NCI-H345 treated with DMSO at 0.1 percent for 48 hours (cell line): ENCODE measurements at regions not wholly inside any gene's neighbourhood (a gene's known extent, or its start where the extent isn't known, plus 50 kb on each side); places are given as distances from the start of the nearest gene placed in this dataset.

Experiments used
- DNase-seq: peaks from one replicate; lab custom pipeline; 2025; ENCODE audit not compliant: unreplicated experiment; lab: John Stamatoyannopoulos, UW

GRCh38 chr1:199675937-199676336 lies 351.6 kb upstream of the NR5A2 start:
- no peak for DNase-seq

- no peak for DNase-seq
Measured at GRCh38 chr1:199678771-199679170, 348.7 kb upstream of the NR5A2 start.

GRCh38 chr1:199682081-199682480 lies 345.4 kb upstream of the NR5A2 start:
- no peak for DNase-seq

- peak; percentile 72 for DNase-seq
Measured at GRCh38 chr1:199684686-199685273, 342.7 kb upstream of the NR5A2 start.

GRCh38 chr1:199685369-199685768 lies 342.1 kb upstream of the NR5A2 start:
- no peak for DNase-seq

GRCh38 chr1:199687321-199687720 lies 340.2 kb upstream of the NR5A2 start:
- no peak for DNase-seq

GRCh38 chr1:199688133-199688676 lies 339.3 kb upstream of the NR5A2 start:
- no peak for DNase-seq

- no peak for DNase-seq
Measured at GRCh38 chr1:199688774-199689173, 338.7 kb upstream of the NR5A2 start.

GRCh38 chr1:199690496-199690895 lies 337.0 kb upstream of the NR5A2 start:
- DNase-seq, result no peak

- no peak for DNase-seq
Measured at GRCh38 chr1:199691540-199691939, 336.0 kb upstream of the NR5A2 start.

GRCh38 chr1:199693724-199694123 lies 333.8 kb upstream of the NR5A2 start:
- no peak for DNase-seq

- DNase-seq, result no peak
Measured at GRCh38 chr1:199696225-199696624, 331.3 kb upstream of the NR5A2 start.

- DNase-seq, result no peak
Measured at GRCh38 chr1:199698222-199698621, 329.3 kb upstream of the NR5A2 start.

- no peak for DNase-seq
Measured at GRCh38 chr1:199700551-199700950, 327.0 kb upstream of the NR5A2 start.

GRCh38 chr1:199701726-199702125 lies 325.8 kb upstream of the NR5A2 start:
- no peak for DNase-seq

- DNase-seq, result no peak
Measured at GRCh38 chr1:199704231-199704630, 323.3 kb upstream of the NR5A2 start.

- DNase-seq, result no peak
Measured at GRCh38 chr1:199705825-199706224, 321.7 kb upstream of the NR5A2 start.

GRCh38 chr1:199706826-199707606 lies 320.5 kb upstream of the NR5A2 start:
- DNase-seq, result no peak

GRCh38 chr1:199710974-199711373 lies 316.5 kb upstream of the NR5A2 start:
- DNase-seq, result no peak

- DNase-seq, result no peak
Measured at GRCh38 chr1:199716729-199717128, 310.8 kb upstream of the NR5A2 start.

GRCh38 chr1:199719156-199719842 lies 308.2 kb upstream of the NR5A2 start:
- no peak for DNase-seq

GRCh38 chr1:199720496-199720895 lies 307.0 kb upstream of the NR5A2 start:
- DNase-seq, result no peak
